SIG-M5 treated with dmso at 0.1 percent for 504 hours (cell line): ENCODE measurements at regions not wholly inside any gene's neighbourhood (a gene's known extent, or its start where the extent isn't known, plus 50 kb on each side); places are given as distances from the start of the nearest gene placed in this dataset.

Experiments used
- DNase-seq: peaks from one replicate; lab custom pipeline; 2025; ENCODE audit not compliant: unreplicated experiment; lab: John Stamatoyannopoulos, UW

- DNase-seq = no peak
These were observed 266.3 kb downstream of the MTX2 start for GRCh38 chr2:176535467-176536113.

- DNase-seq = no peak
These were observed 267.3 kb downstream of the MTX2 start for GRCh38 chr2:176536439-176537133.

- no peak for DNase-seq
These were observed 268.7 kb downstream of the MTX2 start for GRCh38 chr2:176537932-176538331.

- no peak for DNase-seq
These were observed 271.8 kb downstream of the MTX2 start for GRCh38 chr2:176540995-176541394.

- no peak for DNase-seq
These were observed 273.2 kb downstream of the MTX2 start for GRCh38 chr2:176542476-176542875.

GRCh38 chr2:176544557-176544956 is 275.3 kb downstream of the MTX2 start:
- DNase-seq = no peak

- DNase-seq = no peak
These were observed 276.0 kb downstream of the MTX2 start for GRCh38 chr2:176544991-176545956.

- DNase-seq = no peak
These were observed 277.3 kb downstream of the MTX2 start for GRCh38 chr2:176546550-176546949.

GRCh38 chr2:176552501-176553135 is 283.4 kb downstream of the MTX2 start:
- no peak for DNase-seq

- peak; percentile 11 for DNase-seq
These were observed 284.5 kb downstream of the MTX2 start for GRCh38 chr2:176553685-176554100.

GRCh38 chr2:176554101-176555048 is 285.1 kb downstream of the MTX2 start:
- DNase-seq = peak; percentile 53

- no peak for DNase-seq
These were observed 285.9 kb downstream of the MTX2 start for GRCh38 chr2:176555112-176555511.

GRCh38 chr2:176555781-176556180 is 286.5 kb downstream of the MTX2 start:
- no peak for DNase-seq

GRCh38 chr2:176556373-176556772 is 287.1 kb downstream of the MTX2 start:
- DNase-seq = no peak

- DNase-seq = no peak
These were observed 288.6 kb downstream of the MTX2 start for GRCh38 chr2:176557821-176558220.

GRCh38 chr2:176558574-176559140 is 289.4 kb downstream of the MTX2 start:
- no peak for DNase-seq

GRCh38 chr2:176560296-176560695 is 291.1 kb downstream of the MTX2 start:
- no peak for DNase-seq

- DNase-seq = no peak
These were observed 292.5 kb downstream of the MTX2 start for GRCh38 chr2:176561706-176562105.

GRCh38 chr2:176562359-176563078 is 293.3 kb downstream of the MTX2 start:
- DNase-seq = no peak
